Sigmoid colon (tissue), 6 donors: ENCODE measurements at regions not wholly inside any gene's neighbourhood (a gene's known extent, or its start where the extent isn't known, plus 50 kb on each side); places are given as distances from the start of the nearest gene placed in this dataset.

Source experiments
- DNase-seq: peaks from one replicate; pipeline ENCODE4 v3.0.0-alpha.2; 2019
- H3K27ac ChIP-seq, 4 donors: fragments of 200-600 bp; sonication (generic); one replicate each; pipeline ENCODE4 v1.5.1; 2016 to 2019; ENCODE audit warnings: mild to moderate bottlenecking in 1 of 4
- H3K27me3 ChIP-seq, 3 donors: fragments of 200-600 bp; sonication (generic); one replicate each; pipeline ENCODE4 v1.5.1; 2019; ENCODE audit warnings: mild to moderate bottlenecking in 1 of 3
- H3K36me3 ChIP-seq, 4 donors: fragments of 200-600 bp; sonication (generic); one replicate each; pipeline ENCODE4 v1.5.1; 2016 to 2019
- H3K4me1 ChIP-seq, 4 donors: fragments of 200-600 bp; sonication (generic); one replicate each; pipeline ENCODE4 v1.5.1; 2017 to 2019
- H3K4me3 ChIP-seq, 4 donors: fragments of 200-600 bp; sonication (generic); one replicate each; pipeline ENCODE4 v1.5.1; 2017 to 2019; ENCODE audit warnings: mild to moderate bottlenecking in 2 of 4, moderate library complexity in 1 of 4
- H3K9me3 ChIP-seq, 4 donors: fragments of 200-600 bp in 3 of 4; sonication (generic) in 3 of 4; one replicate each; pipeline versions ENCODE4 v1.5.1 to v1.6.1; 2013 to 2019
- CTCF ChIP-seq, 4 experiments: fragments of 450-650 bp in 3 of 4; fragments of 200-600 bp in 1 of 4; IDR thresholded peaks; one replicate each; pipeline ENCODE4 v1.5.1; 2016 to 2019; ENCODE audit warnings: antibody characterized with exemption in 4 of 4, mild to moderate bottlenecking in 3 of 4, moderate library complexity in 2 of 4
- EP300 ChIP-seq, 4 donors: sonication (generic); formaldehyde crosslinking; IDR thresholded peaks; one replicate each; pipeline ENCODE4 v1.6.1; 2017; ENCODE audit warnings: antibody characterized with exemption in 4 of 4
- POLR2A ChIP-seq, 2 donors: fragments of 450-650 bp; IDR thresholded peaks; one replicate each; pipeline ENCODE4 v1.6.1; 2016; ENCODE audit warnings: antibody characterized with exemption in 2 of 2, mild to moderate bottlenecking in 2 of 2, moderate library complexity in 2 of 2
- POLR2AphosphoS5 ChIP-seq, 4 donors: sonication (generic); formaldehyde crosslinking; IDR thresholded peaks; one replicate each; pipeline ENCODE4 v1.6.1; 2017; ENCODE audit warnings: antibody characterized with exemption in 4 of 4
- WGBS, 2 donors: extraction: QIAGEN DNeasy Blood & Tissue Kit; methylation state at CpG; one replicate each; pipeline ENCODE4 v1.1.7; 2013; 5-methylcytosine and 5-hydroxymethylcytosine counted together
- intact Hi-C: fragments of 100-400 bp; cut with DNase I; formaldehyde crosslinking; loops from one replicate; pipeline ENCODE4 v1.15.1; 2023
- donor health status: healthy with polysubstance abuse.
- donor health status: healthy.

DNA sequence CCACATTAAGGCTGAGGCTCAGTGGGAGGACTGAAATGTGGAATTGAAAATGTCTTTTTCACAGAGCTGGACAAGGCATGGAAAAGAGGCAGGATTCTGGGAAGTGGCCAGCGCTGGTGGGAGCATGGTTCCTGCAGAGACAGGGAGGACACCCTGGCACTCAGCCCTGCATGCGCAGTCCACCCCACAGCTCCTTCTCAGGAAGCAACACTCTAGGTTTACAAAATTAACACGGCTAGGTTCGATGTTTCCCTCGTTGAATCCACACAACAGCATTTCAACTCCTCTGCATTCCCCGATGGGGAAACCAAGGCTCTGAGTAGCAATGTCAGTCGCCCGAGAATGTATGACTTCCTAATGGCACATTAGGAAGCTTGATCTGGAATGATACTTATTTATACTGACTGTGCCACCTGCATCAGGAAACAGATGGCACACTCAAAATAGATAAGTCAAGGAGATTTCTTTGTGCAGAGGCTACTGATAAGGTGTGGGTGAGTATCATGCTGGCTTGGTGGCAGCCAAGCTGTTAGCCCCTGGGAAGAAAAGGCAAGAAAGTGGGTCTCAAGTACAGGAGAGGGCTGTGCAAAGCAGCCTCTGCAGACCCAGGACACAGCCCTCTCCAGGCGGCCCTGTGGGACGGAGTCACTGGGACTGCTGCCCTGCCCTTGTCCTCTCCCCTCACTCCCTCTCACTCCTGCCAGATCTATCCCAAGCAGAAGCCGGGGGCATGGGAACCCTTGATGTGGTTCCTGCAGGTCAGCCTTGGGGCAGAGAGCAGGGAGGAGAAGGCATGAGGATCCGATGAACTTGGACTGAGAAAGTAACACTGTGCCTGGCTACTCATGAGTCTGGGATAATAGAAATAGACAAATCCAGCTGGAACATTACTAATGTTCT is 158.4 kb upstream of the FHL2 start:
- Histone ChIP-seq H3K9me3 (no peaks in the 10 kb centered on the region), H3K27ac (no peak overlapping the region)

DNA sequence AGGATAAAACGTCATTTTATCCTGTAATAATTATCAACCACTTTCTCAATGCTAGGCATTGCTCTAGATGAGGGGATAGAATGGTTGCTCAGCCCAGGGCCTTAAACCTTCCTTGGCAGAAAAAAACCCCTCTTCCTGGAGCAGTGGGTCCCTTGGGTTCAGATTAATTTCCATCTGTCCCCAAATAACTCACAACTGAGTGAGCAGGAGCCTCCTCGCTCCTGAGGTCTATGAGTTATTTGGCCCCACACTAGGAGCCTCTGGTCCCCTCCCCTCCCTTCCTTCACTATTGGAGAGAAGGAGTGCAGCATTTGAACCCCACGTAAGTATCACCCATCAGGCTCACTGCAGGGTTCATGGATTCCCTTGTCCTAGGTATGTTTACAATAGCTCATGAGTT is 157.5 kb upstream of the FHL2 start:
- no peak for TF ChIP-seq CTCF (IDR thresholded peaks at IDR 0.05)
- TF ChIP-seq EP300 (IDR thresholded peaks at IDR 0.05) = no peak
- no peak for TF ChIP-seq POLR2A (IDR thresholded peaks at IDR 0.05)
- TF ChIP-seq POLR2AphosphoS5 (IDR thresholded peaks at IDR 0.05) = no peak
- DNase-seq = no peak
- H3K4me3 ChIP-seq = no peak overlapping the region
- no peaks in the 10 kb centered on the region for H3K27me3 ChIP-seq
- intact Hi-C loops = no loop called here
- H3K4me1 ChIP-seq = no peaks in the 10 kb centered on the region
- no peaks in the 10 kb centered on the region for H3K36me3 ChIP-seq
- 91 to 92% methylated on average over 3 of the region's 3 CpGs for WGBS, 2 donors
- no peak overlapping the region for H3K27ac ChIP-seq
- H3K9me3 ChIP-seq = no peaks in the 10 kb centered on the region

More for the DNA sequence above, 158.4 kb upstream of the FHL2 start:
- no peaks in the 10 kb centered on the region for H3K36me3 ChIP-seq
- TF ChIP-seq POLR2A (IDR thresholded peaks at IDR 0.05) = no peak
- TF ChIP-seq EP300 (IDR thresholded peaks at IDR 0.05) = no peak
- TF ChIP-seq CTCF (IDR thresholded peaks at IDR 0.05) = no peak
- TF ChIP-seq POLR2AphosphoS5 (IDR thresholded peaks at IDR 0.05) = no peak
- 56 to 71% methylated on average over 12 of the region's 12 CpGs for WGBS, 2 donors
- no peaks in the 10 kb centered on the region for H3K27me3 ChIP-seq
- no peaks in the 10 kb centered on the region for H3K4me1 ChIP-seq
- intact Hi-C loops = no loop called here
- no peak overlapping the region for H3K4me3 ChIP-seq
- DNase-seq = no peak

GRCh38 chr2:105554235-105554634 is 155.4 kb upstream of the FHL2 start:
- Histone ChIP-seq H3K4me3 (no peak overlapping the region), H3K36me3 (no peaks in the 10 kb centered on the region), H3K9me3 (no peaks in the 10 kb centered on the region), H3K27me3 (peaks cover 0 to 3% (median 0%) of the 10 kb centered on the region in 3 donors), H3K27ac (no peak overlapping the region), H3K4me1 (no peaks in the 10 kb centered on the region)
- DNase-seq = no peak
- TF ChIP-seq EP300 (IDR thresholded peaks at IDR 0.05) (no peak), CTCF (IDR thresholded peaks at IDR 0.05) (no peak), POLR2A (IDR thresholded peaks at IDR 0.05) (no peak), POLR2AphosphoS5 (IDR thresholded peaks at IDR 0.05) (no peak)
- intact Hi-C loops = no loop called here

DNA sequence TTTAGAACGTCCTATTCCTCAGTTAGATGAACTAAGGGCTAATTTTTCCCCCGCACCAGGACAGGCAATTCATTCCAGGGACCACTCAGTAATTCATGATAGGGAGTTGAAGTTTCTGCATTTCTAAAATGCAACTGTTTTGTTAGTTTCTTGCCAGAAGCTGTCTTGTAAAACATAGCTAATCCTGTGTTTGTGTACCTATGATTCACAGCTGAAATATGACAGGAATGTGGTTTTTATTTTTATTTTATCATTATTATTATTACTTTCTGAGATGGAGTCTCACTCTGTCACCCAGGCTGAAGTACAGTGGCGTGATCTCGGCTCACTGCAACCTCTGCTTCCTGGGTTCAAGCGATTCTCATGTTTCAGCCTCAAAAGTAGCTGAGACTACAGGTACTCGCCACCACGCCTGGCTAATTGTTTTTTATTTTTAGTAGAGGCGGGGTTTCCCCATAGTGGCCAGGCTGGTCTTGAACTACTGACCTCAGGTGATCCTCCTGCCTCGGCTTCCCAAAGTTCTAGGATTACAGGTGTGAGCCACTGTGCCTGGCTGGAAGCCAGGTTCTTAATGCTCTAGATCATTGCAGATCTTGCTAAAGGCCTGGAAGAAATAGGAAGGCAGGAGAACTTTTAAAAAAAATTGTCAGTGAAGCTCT is 154.8 kb upstream of the FHL2 start:
- H3K9me3 ChIP-seq = no peaks in the 10 kb centered on the region
- DNase-seq = no peak
- TF ChIP-seq CTCF (IDR thresholded peaks at IDR 0.05) (no peak), POLR2A (IDR thresholded peaks at IDR 0.05) (no peak), POLR2AphosphoS5 (IDR thresholded peaks at IDR 0.05) (no peak), EP300 (IDR thresholded peaks at IDR 0.05) (no peak)
- 60 to 76% methylated on average over 9 of the region's 9 CpGs for WGBS, 2 donors
- no peak overlapping the region for H3K27ac ChIP-seq
- H3K4me3 ChIP-seq = no peak overlapping the region
- H3K36me3 ChIP-seq = no peaks in the 10 kb centered on the region
- H3K4me1 ChIP-seq = no peaks in the 10 kb centered on the region
- intact Hi-C loops = no loop called here
- H3K27me3 ChIP-seq = peaks cover 0 to 3% (median 0%) of the 10 kb centered on the region in 3 donors
